NCI-H2029 (cell line): ENCODE measurements at regions not wholly inside any gene's neighbourhood (a gene's known extent, or its start where the extent isn't known, plus 50 kb on each side); places are given as distances from the start of the nearest gene placed in this dataset.

Experiments used
- DNase-seq: peaks from one replicate; lab custom pipeline; 2025; lab: John Stamatoyannopoulos, UW

GRCh38 chr10:57017356-57018037 lies 656.4 kb upstream of the ZWINT start:
- peak; percentile 33 for DNase-seq

DNA sequence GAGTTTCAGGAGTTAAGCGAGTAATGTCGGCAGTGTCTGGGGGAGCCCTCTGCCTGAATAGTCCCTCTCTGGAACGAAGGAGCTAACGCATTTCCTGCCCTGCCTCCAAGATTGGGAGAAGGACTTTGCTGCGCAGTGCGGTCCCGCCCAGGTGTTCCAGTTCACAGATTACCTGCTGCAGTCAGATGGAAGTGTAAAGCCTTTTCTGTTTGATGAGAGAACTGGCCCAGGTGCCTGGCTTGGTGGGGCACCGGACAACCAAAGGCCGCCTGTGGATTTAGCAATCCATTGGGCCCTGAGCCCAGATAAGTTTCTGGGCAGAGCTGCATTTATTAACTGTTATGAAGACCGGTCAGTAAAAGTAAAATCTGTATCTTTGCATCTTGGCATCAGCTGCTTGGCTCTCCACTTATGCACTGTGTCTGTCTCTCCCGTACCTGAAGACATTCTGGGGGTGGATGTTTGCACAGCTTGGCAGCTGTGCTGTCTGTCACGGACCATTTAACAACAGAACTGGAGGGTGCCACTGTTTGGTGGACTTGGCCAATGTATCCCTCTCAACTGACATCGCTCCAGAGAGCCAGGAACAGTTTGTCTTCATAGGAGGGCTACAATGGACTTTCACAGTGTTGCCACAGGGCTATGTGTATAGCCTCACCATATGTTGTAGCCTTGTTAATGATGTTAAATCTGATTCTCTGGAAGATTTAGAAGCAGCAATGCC lies 654.7 kb upstream of the ZWINT start:
- peak; percentile 59 for DNase-seq

DNA sequence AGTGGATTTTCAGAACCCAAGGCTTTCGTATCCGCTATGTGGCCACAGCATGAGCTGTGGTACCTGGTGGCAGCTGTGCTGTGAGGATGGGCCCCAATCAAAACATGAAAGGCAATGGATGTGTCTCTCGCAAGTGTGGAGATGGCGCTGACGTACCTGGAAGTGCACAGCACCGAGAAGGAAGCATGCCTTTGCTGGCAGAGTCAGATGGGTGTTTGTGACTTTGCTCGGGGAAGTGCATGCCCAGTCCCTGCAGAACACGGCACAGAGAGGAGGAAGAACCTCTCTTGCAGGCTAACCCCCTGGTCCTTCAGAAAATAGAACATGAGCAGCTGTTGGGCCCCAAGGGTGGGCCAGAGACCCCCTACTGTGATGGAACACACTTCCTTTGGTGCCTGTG lies 654.1 kb upstream of the ZWINT start:
- no peak for DNase-seq

DNA sequence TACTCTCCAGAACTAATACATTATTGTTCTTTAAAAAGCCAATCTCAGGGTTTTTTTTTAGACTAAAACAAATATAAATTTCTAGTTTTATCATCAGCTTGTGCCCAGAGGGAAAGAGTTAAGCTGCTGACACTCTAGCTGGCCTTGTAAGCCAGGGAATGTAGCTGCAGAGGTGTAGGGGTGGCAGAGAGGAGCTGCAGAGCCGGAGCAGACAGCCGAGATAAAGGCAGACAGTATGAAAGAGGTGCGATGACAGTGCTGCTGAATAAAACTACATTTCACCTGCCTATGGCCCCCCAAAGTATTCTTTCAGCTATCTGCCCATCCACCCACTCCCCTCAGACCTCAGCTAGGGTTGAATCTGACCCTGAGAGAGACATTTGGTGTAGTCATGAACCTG lies 653.7 kb upstream of the ZWINT start:
- DNase-seq: no peak

GRCh38 chr10:57008189-57008588 lies 647.1 kb upstream of the ZWINT start:
- no peak for DNase-seq

DNA sequence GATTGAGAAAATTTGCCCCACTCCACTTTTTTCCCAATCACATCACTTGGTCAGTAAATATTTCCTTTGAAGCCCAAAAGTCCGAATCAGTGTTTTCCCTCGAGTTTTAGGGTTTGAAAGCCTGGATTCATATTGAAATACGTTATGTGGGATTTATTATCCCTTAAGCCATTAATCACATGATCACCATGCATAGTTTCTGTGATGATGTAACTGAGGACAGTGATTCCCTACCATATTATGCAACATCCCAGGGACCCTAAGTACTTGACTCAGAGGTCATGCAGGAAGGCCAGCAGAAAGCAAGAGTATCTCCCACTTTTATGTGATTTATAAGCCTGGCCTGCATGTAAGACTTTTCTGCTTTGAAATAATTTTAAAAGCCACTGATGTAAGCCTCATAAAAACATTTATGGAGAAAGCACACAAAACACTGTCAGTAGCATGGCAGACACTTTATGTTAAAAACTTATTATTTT lies 630.6 kb upstream of the ZWINT start:
- DNase-seq: no peak

DNA sequence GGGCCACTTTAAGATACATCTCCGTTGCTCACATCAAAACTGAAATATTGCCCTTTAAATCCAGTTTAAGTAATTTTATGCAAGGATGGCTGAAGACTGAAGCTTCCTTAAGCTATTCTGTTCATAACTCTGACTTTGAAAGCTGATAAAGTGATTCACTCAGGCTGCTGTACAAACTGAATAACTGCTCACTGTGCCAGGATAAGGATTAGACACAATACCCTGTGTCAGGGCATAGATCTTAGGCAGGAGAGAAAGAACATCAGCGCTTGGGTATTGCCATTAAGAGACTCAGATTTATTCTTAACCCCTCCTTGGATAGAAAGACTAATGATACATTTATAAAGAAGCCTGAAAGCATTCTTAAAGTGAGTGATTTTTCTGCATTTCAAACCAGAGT lies 614.5 kb upstream of the ZWINT start:
- no peak for DNase-seq

DNA sequence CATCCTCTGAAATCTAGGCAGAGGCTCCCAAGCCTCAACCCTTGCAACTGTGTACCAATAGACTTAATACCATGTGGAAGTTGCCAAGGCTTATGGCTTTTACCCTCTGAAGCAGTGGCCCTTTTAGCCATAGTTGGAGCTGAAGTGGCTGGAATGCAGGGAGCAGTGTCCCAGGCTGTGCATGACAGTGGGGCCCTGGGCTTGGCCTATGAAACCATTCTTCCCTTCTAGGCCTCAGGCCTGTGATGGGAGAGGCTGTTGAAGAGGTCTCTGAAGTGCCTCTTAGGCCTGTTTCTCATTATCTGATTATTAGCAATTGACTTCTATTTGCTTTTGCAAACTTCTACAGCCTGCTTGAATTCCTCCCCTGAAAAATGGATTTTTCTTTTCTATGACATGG lies 612.7 kb upstream of the ZWINT start:
- no peak for DNase-seq

DNA sequence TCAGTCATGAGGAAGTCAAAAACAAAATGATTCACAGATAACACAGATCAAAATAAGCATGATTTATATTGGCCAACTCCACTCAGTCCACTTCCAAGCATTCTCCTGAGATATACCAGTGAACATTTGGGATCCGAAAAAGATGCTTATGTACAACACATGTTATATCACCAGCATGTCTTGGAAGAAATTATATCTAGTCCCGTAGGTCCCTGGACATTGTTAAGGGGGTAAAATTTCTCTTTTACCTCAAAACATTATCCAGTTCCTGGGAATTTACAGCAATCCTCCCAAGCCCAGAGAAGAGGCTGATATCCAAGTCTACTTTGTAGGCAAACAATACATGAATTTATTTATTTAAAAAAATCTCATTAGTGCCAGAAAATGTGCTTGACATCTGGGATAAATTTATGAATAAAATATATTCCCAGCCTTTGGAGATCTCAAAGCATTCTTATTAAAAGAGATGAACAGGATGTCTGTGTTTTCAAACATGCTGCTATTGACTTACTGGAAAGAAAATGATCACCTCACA lies 582.2 kb upstream of the ZWINT start:
- no peak for DNase-seq

GRCh38 chr10:56934515-56934914 lies 573.5 kb upstream of the ZWINT start:
- DNase-seq: no peak

DNA sequence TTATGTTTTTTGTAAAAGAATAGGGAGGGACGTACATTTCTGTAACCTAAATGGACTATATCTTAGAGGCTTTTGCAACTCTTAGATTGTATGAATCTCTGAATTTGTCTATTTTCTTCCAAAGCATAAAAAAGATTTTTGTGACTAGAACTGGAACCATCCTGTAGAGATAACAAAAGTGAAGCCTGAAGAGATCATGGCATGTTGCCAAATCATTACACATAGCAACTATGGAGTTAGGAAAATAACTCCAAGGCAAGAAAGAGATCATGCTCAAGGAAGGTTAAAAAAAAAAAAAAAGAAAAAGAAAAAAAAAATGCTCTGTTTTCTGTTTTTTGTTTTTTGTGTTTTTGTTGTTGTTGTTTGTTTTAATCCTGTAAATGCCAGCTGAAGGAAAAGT lies 567.7 kb upstream of the ZWINT start:
- DNase-seq: no peak

- DNase-seq: no peak
These were observed 566.6 kb upstream of the ZWINT start for GRCh38 chr10:56927701-56928100.

DNA sequence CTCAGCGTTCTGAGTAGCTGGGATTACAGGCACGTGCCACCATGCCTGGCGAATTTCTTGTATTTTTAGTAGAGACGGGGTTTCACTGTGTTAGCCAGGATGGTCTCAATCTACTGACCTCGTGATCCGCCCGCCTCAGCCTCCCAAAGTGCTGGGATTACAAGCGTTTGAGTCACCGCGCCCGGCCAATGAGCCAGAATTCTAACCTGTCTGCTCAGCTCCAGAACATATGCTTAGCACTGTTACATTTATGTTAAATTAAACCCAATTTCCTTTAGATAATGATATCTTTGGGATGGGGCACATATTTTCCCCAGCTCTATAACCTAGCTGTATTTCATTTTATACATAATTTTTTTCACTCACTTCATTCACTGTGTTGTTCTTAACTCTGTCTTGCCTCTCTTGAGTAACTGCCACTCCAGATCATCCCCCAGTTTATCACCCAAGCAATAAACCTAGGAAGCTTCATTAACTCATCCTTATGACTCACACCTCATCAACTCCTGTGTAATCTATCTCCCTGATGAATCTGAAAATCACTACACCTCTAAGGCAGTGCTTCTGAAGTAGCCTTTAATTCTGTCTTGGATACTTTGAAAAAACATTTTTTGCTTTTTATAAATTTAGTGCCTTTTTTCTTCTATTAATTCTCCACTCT lies 559.7 kb upstream of the ZWINT start:
- no peak for DNase-seq

DNA sequence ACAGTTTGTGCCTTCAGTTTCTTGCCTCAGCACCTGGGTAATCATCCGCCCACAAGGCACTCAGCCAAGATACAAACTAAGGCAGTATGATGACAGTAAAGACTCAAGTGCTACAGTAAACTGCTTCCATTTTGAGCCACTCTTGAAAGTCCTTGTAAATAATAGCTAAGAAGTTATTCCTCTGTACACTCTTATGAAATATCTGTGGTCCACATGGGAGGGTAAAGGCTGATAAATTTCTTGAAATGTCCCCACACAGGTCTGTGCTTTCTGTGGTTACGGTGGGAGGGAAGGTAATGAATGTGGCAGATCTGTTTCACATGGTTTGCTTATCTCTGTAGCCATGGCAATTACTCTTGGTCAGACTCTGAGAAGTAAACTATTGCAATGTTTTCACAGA lies 551.0 kb upstream of the ZWINT start:
- DNase-seq: peak; percentile 0

DNA sequence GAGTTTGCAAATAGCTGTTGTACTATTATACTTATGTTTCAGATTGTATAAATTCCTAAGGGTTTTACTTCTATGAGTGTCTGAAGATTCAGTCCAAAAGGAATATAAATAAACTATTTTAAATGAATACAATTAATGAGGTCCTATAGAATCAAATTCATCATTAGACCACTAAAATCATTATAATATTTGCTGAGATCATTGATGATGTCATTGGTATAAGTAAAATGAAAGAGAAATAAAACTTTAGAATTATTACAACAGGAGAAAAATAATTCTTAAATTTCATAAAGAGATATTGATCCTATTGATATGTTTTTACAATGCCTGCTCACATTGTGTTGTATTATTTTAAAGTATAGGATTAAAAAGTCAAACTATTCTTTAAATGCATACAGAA lies 544.0 kb upstream of the ZWINT start:
- no peak for DNase-seq

DNA sequence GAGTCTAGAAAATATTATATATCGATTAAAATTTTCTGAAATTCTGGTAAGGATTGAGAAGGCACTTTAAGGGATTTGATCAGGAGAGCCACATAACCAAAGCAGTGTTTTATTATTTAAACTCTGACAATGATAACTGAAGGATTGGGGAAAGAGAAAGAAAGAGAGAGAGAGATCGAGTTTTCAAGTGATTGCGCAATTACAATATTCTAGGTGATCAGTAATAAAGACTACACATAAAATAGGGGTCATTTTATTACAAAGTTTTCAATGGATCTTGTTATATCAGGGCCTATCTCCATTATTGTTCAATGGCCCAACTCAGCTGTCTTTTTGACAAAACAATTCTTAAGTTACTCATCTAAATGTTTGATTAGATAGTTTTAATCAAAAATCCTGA lies 541.5 kb upstream of the ZWINT start:
- DNase-seq: no peak

DNA sequence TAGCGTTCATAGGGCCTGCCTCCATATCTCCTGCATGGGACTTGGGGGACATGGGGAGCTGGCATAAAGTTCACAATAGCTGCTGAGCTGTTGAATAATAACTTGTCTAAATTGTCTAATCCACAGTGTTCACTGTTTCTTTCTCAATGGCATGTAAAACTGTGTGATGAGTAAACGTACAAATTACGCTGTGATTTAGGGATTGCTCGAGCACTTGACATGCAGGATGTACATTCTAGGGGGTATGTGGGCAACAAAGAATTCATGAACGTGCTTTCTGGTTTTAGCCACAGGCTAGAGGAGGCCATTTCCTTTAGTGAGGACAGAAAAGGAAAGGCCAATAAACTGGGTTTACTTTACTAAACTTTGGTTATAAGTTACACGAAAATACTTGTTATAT lies 534.2 kb upstream of the ZWINT start:
- no peak for DNase-seq

DNA sequence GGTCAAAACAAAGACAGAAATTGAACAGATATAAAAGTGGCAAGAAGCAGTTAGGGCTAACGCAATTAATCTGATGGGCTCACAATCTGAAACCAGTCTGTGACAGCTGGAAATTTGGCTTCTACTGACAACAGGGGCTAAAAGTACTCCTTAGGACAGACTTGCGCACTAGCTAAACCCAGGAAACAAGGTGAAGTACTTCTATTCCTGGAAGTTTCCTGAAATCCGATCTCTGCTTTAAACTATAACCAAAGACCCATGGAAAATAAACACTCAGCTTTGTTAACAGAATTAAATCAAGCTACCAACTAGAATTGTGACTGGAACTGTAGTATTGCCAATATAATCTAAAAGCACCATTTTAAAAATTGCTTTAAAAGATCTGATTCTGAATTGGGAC lies 520.2 kb upstream of the ZWINT start:
- peak; percentile 14 for DNase-seq

DNA sequence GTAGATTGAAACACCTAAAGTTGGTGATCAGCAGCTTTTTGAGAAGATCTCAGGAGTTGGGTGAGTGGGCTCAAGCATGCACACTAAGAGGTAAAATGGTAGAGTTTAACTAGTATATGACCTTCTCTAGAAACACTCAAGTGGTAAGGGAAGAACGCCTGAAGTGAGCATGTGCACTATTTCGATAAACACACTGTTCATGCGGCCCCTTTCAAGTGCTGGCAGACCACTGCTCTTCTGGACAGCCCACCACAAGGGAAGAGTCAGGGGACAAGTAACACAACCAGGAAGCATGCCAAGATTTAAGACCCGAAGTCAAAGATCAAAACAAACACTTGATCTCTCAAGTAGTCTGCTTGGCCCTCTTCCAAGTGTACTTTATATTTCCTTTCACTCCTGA lies 519.5 kb upstream of the ZWINT start:
- DNase-seq: peak; percentile 17

DNA sequence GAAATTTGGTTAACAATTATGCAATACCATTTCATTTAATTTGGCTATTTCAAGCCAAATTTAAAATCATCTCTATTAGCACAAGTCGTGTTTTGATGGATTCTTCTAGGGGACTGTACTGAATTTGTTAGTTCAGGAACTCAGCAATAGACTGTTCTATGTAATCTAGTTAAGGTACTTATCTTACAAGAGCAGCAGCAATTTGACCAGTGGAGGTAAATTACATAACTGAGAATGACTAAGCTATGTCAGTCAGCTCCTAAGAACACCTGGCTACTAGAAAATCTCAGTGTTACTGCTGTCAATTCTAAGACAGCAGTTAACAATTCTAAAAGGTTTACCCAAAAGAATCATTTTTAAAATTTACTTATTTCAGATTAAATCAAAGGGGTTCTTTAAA lies 513.9 kb upstream of the ZWINT start:
- no peak for DNase-seq

- DNase-seq: no peak
These were observed 510.2 kb upstream of the ZWINT start for GRCh38 chr10:56871160-56871668.

DNA sequence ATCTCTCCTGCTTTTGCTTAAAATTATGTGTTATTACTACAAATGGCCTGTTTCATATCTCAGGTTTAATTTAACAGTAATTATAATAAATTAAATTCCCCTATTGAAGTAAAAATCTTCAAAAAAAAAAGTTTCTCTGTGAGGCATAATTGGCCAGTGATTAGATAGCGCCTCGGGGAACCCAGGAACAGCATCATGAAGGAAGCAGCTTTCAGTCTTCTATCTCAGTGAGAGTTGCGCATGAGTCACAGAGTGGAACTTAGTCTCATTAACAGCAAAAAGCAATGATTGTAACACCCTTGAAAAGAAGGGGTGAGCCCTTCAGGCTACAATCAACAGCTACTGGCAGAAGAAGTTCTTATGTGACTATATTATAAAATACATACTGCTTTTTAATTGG lies 506.2 kb upstream of the ZWINT start:
- no peak for DNase-seq

GRCh38 chr10:56856569-56856968 lies 495.5 kb upstream of the ZWINT start:
- DNase-seq: no peak
